Mucosa of descending colon (tissue), 3 donors: ENCODE measurements at regions not wholly inside any gene's neighbourhood (a gene's known extent, or its start where the extent isn't known, plus 50 kb on each side); places are given as distances from the start of the nearest gene placed in this dataset.

Source experiments
- ATAC-seq: fragments of 200-7000 bp; cut with Tn5 transposase; one replicate; pipeline ENCODE4 v1.9.1; 2020; ENCODE audit warnings: mild to moderate bottlenecking, moderate library complexity
- DNase-seq, 3 donors: peaks; one replicate each; pipeline ENCODE4 v3.0.0-alpha.2; 2020
- H3K36me3 ChIP-seq: fragments of 200-600 bp; one replicate; pipeline ENCODE4 v1.8.0; 2021; ENCODE audit warnings: low read depth, mild to moderate bottlenecking
- H3K4me1 ChIP-seq: fragments of 200-600 bp; one replicate; pipeline ENCODE4 v1.8.0; 2021; ENCODE audit warnings: low read depth, mild to moderate bottlenecking
- H3K4me3 ChIP-seq: fragments of 200-600 bp; one replicate; pipeline ENCODE4 v1.8.0; 2021; ENCODE audit warnings: mild to moderate bottlenecking
- H3K9me3 ChIP-seq: fragments of 200-600 bp; one replicate; pipeline ENCODE4 v1.8.0; 2021; ENCODE audit warnings: mild to moderate bottlenecking
- CTCF ChIP-seq: fragments of 200-600 bp; IDR thresholded peaks from one replicate; pipeline ENCODE4 v1.8.0; 2022; ENCODE audit warnings: antibody characterized with exemption, mild to moderate bottlenecking
- intact Hi-C, 2 donors: fragments of 100-400 bp; cut with DNase I in 1 of 2; cut with micrococcal nuclease in 1 of 2; formaldehyde crosslinking; loops; one replicate each; pipeline versions ENCODE4 v1.11.0 to v1.11.1; 2022; cut with DNase I, micrococcal nuclease
- donor health status: DM: no; HTN: no; CAD: no; lungs with moderate emphysema.
- donor health status: DM: no; HTN: no; CAD: no.
- donor health status: DM: no; HTN: yes; CAD: no.

GRCh38 chr1:110288111-110288510 lies 51.1 kb upstream of the RBM15 start:
- intact Hi-C loops, result no loop called here
- DNase-seq (no peak), ATAC-seq (no peak)
- no peak overlapping the region for H3K4me3 ChIP-seq
- TF ChIP-seq CTCF, result no peak
- H3K4me1 ChIP-seq, result no peaks in the 10 kb centered on the region
- H3K36me3 ChIP-seq, result no peaks in the 10 kb centered on the region
- no peaks in the 10 kb centered on the region for H3K9me3 ChIP-seq
